GM12872 (cell line): ENCODE measurements at regions not wholly inside any gene's neighbourhood (a gene's known extent, or its start where the extent isn't known, plus 50 kb on each side); places are given as distances from the start of the nearest gene placed in this dataset.

ENCODE experiments used
- CTCF ChIP-seq: IDR thresholded peaks from 3 replicates; pipeline ENCODE4 v1.5.1; 2011; ENCODE audit warnings: low read depth, mild to moderate bottlenecking, low read length, moderate library complexity; ENCODE audit not compliant: insufficient read depth

GRCh38 chr6:148082696-148083095 is 259.9 kb upstream of the SASH1 start:
- no peak for TF ChIP-seq CTCF

- TF ChIP-seq CTCF: no peak
Observed at GRCh38 chr6:148085631-148086331, 256.9 kb upstream of the SASH1 start.

GRCh38 chr6:148086386-148086785 is 256.3 kb upstream of the SASH1 start:
- TF ChIP-seq CTCF: no peak

- no peak for TF ChIP-seq CTCF
Observed at GRCh38 chr6:148086843-148087242, 255.8 kb upstream of the SASH1 start.

- TF ChIP-seq CTCF: no peak
Observed at GRCh38 chr6:148087659-148088058, 255.0 kb upstream of the SASH1 start.

GRCh38 chr6:148090326-148090725 is 252.3 kb upstream of the SASH1 start:
- TF ChIP-seq CTCF: no peak

GRCh38 chr6:148091394-148091793 is 251.2 kb upstream of the SASH1 start:
- TF ChIP-seq CTCF: no peak
